Esophagus muscularis mucosa (tissue), 4 donors: ENCODE measurements at regions not wholly inside any gene's neighbourhood (a gene's known extent, or its start where the extent isn't known, plus 50 kb on each side); places are given as distances from the start of the nearest gene placed in this dataset.

Experiments used
- DNase-seq: peaks from one replicate; pipeline ENCODE4 v3.0.0-alpha.2; 2017; ENCODE audit errors: extremely low spot score
- H3K27ac ChIP-seq, 4 donors: fragments of 200-600 bp; sonication (generic); replicated peaks in 1 of 4; 1 replicate in 3 of 4; 2 replicates in 1 of 4; pipeline ENCODE4 v1.5.1; 2016 to 2019; ENCODE audit warnings: mild to moderate bottlenecking in 1 of 4
- H3K27me3 ChIP-seq, 4 donors: fragments of 200-600 bp; sonication (generic); one replicate each; pipeline versions ENCODE4 v1.5.1 to v1.6.0; 2016 to 2019
- H3K36me3 ChIP-seq, 4 donors: fragments of 200-600 bp; sonication (generic); one replicate each; pipeline ENCODE4 v1.5.1; 2016 to 2019
- H3K4me1 ChIP-seq, 4 donors: fragments of 200-600 bp; sonication (generic); one replicate each; pipeline ENCODE4 v1.5.1; 2016 to 2019
- H3K4me3 ChIP-seq, 4 donors: fragments of 200-600 bp; sonication (generic); 1 replicate in 2 of 4; 2 replicates in 2 of 4; pipeline ENCODE4 v1.5.1; 2016 to 2019; ENCODE audit warnings: mild to moderate bottlenecking in 4 of 4, moderate library complexity in 1 of 4
- H3K9me3 ChIP-seq, 4 donors: fragments of 200-600 bp; sonication (generic); 1 replicate in 3 of 4; 2 replicates in 1 of 4; pipeline ENCODE4 v1.5.1; 2016 to 2019
- EP300 ChIP-seq: sonication (generic); formaldehyde crosslinking; IDR thresholded peaks from one replicate; pipeline ENCODE4 v1.6.1; 2017; ENCODE audit warnings: antibody characterized with exemption
- POLR2A ChIP-seq: fragments of 450-650 bp; IDR thresholded peaks from one replicate; pipeline ENCODE4 v1.6.1; 2017; ENCODE audit warnings: antibody characterized with exemption, moderate library complexity, mild to moderate bottlenecking, low read depth
- POLR2AphosphoS5 ChIP-seq, 2 donors: sonication (generic); formaldehyde crosslinking; IDR thresholded peaks; one replicate each; pipeline ENCODE4 v1.6.1; 2017; ENCODE audit warnings: antibody characterized with exemption in 2 of 2
- WGBS: methylation state at CpG from one replicate; pipeline ENCODE4 v1.1.5; 2018; 5-methylcytosine and 5-hydroxymethylcytosine counted together
- intact Hi-C: fragments of 100-400 bp; cut with DNase I; formaldehyde crosslinking; loops from one replicate; pipeline ENCODE4 v1.15.1; 2023
- TF ChIP-seq, protein P1 (sequence below), 3 experiments: fragments of 200-600 bp in 2 of 3; fragments of 450-650 bp in 1 of 3; sonication (generic) in 2 of 3; IDR thresholded peaks; one replicate each; pipeline ENCODE4 v1.5.1; 2017 to 2019; ENCODE audit warnings: antibody characterized with exemption in 3 of 3, mild to moderate bottlenecking in 2 of 3, moderate library complexity in 1 of 3

DNA sequence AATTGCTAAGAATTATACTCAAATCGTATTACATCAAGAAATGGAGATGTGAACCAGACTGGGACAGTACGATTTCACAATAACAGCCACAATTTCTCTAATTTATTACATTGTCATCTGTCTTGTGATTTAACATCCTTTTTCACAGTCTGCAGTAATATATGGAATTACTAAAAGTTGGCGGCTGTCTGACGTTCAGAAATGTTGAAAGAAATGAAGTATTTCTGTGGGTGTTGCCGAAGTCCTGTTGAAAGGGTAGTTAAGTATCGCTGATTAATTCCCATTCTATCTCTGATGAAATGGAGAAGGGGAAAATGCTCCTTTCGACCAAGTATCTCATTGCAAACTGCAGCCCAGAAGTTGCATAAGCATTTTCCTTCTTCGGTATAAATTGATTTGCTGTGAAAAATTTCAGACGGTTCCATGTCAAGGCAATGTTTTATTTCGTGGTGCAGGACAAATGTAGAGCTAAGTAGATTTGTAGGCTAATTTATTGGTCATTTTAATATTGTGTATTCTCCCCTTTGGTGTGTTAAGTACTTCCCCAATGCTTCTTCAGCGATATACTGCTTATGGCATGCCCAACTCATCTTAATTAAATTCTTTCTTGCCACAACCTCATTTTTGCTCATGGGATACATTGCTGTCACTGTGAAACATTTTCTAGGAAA lies 775.2 kb upstream of the RBFOX1 start:
- DNase-seq, result no peak
- H3K4me3 ChIP-seq, result no peak overlapping the region
- H3K4me1 ChIP-seq, result no peaks in the 10 kb centered on the region
- TF ChIP-seq EP300 (no peak), POLR2A (no peak), POLR2AphosphoS5 (IDR thresholded peaks at IDR 0.05) (no peak)
- TF ChIP-seq, protein P1, sequence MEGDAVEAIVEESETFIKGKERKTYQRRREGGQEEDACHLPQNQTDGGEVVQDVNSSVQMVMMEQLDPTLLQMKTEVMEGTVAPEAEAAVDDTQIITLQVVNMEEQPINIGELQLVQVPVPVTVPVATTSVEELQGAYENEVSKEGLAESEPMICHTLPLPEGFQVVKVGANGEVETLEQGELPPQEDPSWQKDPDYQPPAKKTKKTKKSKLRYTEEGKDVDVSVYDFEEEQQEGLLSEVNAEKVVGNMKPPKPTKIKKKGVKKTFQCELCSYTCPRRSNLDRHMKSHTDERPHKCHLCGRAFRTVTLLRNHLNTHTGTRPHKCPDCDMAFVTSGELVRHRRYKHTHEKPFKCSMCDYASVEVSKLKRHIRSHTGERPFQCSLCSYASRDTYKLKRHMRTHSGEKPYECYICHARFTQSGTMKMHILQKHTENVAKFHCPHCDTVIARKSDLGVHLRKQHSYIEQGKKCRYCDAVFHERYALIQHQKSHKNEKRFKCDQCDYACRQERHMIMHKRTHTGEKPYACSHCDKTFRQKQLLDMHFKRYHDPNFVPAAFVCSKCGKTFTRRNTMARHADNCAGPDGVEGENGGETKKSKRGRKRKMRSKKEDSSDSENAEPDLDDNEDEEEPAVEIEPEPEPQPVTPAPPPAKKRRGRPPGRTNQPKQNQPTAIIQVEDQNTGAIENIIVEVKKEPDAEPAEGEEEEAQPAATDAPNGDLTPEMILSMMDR (IDR thresholded peaks at IDR 0.05), result no peak
- H3K27ac ChIP-seq, result no peak overlapping the region
- no peaks in the 10 kb centered on the region for H3K36me3 ChIP-seq
- H3K9me3 ChIP-seq, result no peaks in the 10 kb centered on the region
- WGBS, result 59% methylated on average over 11 of the region's 11 CpGs
- intact Hi-C loops, result no loop called here
- no peaks in the 10 kb centered on the region for H3K27me3 ChIP-seq

DNA sequence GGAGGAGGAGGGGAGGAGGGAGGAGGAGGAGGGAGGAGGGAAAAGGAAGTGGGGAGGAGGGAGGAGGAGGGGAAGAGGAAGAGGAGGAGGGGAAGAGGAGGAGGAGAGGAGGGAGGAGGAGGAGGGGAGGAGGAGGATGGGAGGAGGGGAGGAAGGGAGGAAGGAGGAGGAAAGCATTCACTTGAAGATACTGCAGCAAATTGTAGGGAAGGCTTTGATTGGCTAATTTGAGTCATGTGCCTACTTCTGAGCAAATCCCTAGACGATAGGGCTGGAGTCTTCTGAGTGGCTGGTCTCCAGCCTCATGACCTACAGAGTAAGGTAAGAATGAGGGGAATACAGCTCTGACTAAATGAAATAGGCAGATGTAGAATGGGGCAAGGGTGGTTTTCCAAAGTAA lies 783.2 kb upstream of the RBFOX1 start:
- no peak for TF ChIP-seq POLR2AphosphoS5 (IDR thresholded peaks at IDR 0.05)
- H3K4me1 ChIP-seq, result no peaks in the 10 kb centered on the region
- no peaks in the 10 kb centered on the region for H3K27me3 ChIP-seq
- WGBS, result 78% methylated on average over 1 of the region's 1 CpG
- no peak overlapping the region for H3K27ac ChIP-seq
- no peak for DNase-seq
- no peaks in the 10 kb centered on the region for H3K9me3 ChIP-seq
- H3K4me3 ChIP-seq, result no peak overlapping the region
- intact Hi-C loops, result no loop called here
- no peaks in the 10 kb centered on the region for H3K36me3 ChIP-seq

GRCh38 chr16:6548507-6548906 lies 784.1 kb upstream of the RBFOX1 start:
- DNase-seq, result no peak
- 89% methylated on average over 11 of the region's 11 CpGs for WGBS

DNA sequence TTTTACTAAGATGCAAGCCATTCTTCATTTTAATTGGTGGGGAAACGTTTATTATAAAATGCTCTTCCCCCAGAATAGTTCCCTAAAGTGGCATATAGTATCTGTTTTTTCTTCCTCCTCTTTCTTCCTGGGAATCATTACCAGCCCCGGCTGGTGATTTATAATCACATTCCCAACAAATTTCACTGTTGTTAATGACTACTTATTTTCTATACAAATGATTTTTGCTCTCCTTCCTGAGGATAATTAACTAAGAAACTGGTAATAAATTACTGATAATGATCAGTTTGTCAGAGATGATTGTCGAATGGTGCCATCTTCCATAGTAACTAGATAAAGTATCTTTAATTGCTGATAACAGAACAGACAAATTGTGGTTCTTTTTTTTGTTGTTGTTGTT lies 785.5 kb upstream of the RBFOX1 start:
- Histone ChIP-seq H3K27ac (no peak overlapping the region), H3K4me1 (no peaks in the 10 kb centered on the region), H3K9me3 (no peaks in the 10 kb centered on the region), H3K27me3 (no peaks in the 10 kb centered on the region), H3K36me3 (no peaks in the 10 kb centered on the region), H3K4me3 (no peak overlapping the region)
- TF ChIP-seq POLR2A, result no peak
- TF ChIP-seq EP300, result no peak
- TF ChIP-seq POLR2AphosphoS5 (IDR thresholded peaks at IDR 0.05), result no peak
- TF ChIP-seq, protein P1 (IDR thresholded peaks at IDR 0.05), result no peak
- intact Hi-C loops, result no loop called here
- no peak for DNase-seq
- WGBS, result 51% methylated on average over 3 of the region's 3 CpGs

More at GRCh38 chr16:6548507-6548906, 784.1 kb upstream of the RBFOX1 start:
- H3K27me3 ChIP-seq, result no peaks in the 10 kb centered on the region
- H3K27ac ChIP-seq, result no peak overlapping the region
- no peaks in the 10 kb centered on the region for H3K36me3 ChIP-seq
- H3K4me1 ChIP-seq, result no peaks in the 10 kb centered on the region
- H3K4me3 ChIP-seq, result no peak overlapping the region
- H3K9me3 ChIP-seq, result no peaks in the 10 kb centered on the region
- intact Hi-C loops, result no loop called here
- TF ChIP-seq POLR2AphosphoS5 (IDR thresholded peaks at IDR 0.05), result no peak
- TF ChIP-seq EP300, result no peak
- TF ChIP-seq, protein P1 (IDR thresholded peaks at IDR 0.05), result no peak
- TF ChIP-seq POLR2A, result no peak

DNA sequence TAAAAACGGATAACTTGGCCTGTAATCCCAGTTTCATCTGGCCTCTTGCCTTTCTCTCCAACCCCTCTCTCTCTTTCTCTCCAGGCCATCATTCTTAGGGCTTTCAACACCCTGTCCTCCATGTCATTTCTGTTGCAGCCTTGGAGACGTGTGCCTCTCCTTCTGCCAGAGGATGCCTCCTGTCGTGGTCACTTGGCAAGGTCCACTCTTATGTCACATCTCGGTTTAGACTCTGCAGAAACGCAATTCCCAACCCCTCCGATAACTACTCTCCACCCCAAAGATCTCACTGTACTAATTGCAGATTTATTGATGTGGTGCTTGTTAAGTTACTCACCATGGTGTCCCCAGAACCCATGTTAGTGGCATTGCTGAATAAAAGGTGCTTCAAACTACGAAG lies 787.3 kb upstream of the RBFOX1 start:
- H3K4me3 ChIP-seq, result no peak overlapping the region

More for the DNA sequence above, 787.3 kb upstream of the RBFOX1 start:
- Histone ChIP-seq H3K4me1 (no peaks in the 10 kb centered on the region), H3K27ac (no peak overlapping the region), H3K9me3 (no peaks in the 10 kb centered on the region), H3K27me3 (no peaks in the 10 kb centered on the region), H3K36me3 (no peaks in the 10 kb centered on the region)
- WGBS, result 86% methylated on average over 7 of the region's 7 CpGs
- no peak for TF ChIP-seq POLR2AphosphoS5 (IDR thresholded peaks at IDR 0.05)
- TF ChIP-seq, protein P1 (IDR thresholded peaks at IDR 0.05), result no peak
- DNase-seq, result peak; percentile 64
- intact Hi-C loops, result no loop called here
